ENCODE measurements at regions not wholly inside any gene's neighbourhood (a gene's known extent, or its start where the extent isn't known, plus 50 kb on each side); places are given as distances from the start of the nearest gene placed in this dataset.

DNA sequence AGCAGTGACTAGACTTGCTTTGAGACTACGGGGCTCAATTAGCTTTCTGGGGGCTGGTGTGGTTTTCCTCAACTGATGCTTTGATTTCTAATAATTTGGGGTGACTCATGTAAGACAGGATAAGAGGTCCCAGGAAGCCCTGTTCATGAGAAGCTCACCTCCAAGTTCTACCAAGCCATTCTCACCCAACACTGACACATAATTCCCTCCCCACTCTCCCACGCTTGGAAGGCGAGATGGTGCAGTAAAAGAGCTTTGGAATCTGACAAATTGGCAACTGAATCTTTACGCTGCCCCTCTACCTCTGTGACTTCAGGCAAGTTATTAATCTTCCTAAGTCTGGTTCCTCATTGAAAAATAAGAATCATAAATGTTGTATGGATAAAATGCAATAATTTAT, 299.1 kb upstream of the DUSP10 start:
- no peak for DNase-seq (ENCODE audit: low read depth in 2 of 2)

DNA sequence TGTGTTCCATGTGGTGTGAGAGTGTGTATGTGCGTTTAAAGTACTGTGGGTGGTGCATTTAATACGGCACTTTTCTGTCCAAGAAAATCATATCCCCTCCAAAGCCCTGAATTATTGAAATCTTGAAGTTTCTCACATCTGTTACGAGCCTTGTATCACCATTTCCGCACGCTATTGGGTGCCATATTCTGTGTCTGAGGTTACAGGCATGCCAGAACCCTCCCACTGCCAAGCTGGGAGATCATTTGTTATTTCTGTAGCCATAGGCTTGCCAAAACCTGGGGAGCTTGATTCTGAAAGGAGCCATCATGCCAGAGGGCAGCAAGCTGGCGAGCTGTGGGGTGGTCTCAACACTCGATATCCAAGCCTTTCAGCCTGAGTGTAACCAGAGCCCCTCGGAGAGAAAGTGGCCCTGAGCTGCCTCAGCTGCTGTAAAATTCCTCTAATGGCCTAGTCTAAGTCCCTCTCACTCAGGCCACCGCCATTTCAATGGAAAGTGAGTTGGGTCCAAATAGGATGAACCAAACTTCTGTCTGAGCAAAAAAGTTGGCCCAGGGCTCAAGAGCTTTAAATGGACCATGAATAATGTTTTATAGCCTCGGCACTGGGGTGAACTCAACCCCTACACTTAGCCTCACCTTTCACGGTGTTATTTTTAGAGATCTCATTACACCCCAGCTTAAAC, 298.4 kb upstream of the DUSP10 start:
- DNase-seq (ENCODE audit: low read depth in 2 of 2), result no peak

DNA sequence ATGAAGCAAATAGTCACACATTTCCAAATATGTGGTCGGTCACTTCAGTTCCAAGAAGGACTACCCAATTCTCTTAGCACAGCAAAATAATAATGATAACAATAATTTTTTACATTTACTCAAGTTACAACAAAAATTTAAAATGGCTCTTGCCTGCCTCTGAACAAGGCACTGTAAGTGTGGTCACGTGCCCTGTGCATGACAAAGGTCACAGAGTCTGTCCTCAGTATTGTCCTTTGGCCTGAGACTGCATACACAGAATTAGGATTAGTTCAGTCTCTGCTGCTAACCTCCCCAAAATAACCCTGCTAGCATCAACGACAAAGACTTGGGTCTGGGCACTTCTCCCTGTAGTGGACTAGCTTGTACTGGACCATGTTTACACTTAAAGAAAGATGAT, 297.1 kb upstream of the DUSP10 start:
- no peak for DNase-seq (ENCODE audit: low read depth in 2 of 2)

DNA sequence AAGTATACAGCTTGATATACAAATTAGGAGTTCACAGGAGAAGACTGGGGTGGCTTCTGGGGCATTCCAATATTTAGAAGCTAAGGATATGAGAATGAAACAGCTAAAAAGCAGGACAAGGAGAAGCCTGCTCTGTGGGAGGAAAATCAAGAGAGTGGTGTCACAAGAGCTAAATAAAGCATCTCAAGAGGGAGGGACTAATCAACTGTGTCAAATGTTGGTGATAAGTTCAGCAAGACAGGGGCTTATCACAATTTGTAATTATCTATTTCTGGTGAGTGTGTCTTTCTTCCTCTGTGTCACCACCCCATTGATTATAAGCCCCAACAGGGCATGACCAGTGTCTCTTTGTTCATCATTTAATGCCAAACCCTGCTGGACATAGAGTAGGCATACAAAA, 295.8 kb upstream of the DUSP10 start:
- no peak for DNase-seq (ENCODE audit: low read depth in 2 of 2)

DNA sequence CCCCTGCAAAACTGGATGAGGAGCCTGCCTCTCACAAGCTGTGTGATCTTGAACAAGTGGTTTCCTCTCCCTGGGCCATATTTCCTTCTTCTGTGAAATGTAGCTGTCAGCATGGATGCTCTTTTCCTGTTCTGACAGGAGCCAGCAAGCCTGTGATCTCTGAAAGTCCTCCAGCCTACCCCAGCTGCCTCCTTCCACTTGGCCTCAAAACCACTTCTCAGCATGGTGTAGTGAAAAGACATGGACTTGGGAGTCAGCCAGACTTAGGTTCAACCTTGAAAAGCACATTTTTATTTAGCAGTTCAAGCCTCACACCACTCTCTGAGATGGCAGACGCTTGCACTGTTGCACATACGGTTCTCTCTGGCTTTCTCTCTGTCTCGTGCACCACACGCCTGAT, 292.9 kb upstream of the DUSP10 start:
- DNase-seq (ENCODE audit: low read depth in 2 of 2), result no peak

DNA sequence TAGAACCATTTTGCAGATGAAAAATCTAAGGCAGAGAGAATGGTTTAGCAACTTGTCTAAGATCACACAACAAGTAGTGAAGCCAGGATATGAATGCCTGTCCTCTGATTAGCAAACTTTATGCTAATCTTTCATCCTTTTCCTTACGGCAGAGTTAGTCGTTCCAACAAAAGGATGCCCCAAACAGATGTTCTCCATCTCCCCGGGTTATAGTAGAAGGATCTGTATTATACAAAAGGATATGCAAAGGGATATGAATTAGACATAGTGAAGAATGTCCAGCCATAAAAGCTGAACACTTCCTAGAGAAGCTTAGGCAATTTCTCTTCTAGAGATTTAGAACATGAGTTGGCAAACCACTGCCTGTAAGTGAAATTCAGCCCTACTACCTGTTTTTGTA, 291.6 kb upstream of the DUSP10 start:
- no peak for DNase-seq (ENCODE audit: low read depth in 2 of 2)

DNA sequence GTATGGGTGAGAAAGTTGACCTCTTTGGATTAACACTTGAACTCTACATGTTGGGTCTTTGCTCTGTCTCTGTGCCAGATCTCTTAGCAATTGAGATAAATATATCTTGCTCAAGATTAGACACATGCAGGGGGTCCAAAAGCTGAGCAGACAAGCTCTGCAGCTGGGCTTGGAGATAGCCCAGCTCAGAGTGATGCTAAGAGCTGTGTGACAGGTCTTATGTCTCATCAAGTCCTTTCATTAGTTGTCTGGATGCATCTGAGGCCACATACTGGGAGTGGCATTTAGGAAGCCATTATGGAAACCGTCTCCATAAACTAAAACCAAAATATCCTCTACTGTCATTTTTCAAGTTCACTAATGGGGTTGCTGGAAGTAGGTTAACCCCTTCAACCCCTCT, 289.4 kb upstream of the DUSP10 start:
- no peak for DNase-seq (ENCODE audit: low read depth in 2 of 2)

DNA sequence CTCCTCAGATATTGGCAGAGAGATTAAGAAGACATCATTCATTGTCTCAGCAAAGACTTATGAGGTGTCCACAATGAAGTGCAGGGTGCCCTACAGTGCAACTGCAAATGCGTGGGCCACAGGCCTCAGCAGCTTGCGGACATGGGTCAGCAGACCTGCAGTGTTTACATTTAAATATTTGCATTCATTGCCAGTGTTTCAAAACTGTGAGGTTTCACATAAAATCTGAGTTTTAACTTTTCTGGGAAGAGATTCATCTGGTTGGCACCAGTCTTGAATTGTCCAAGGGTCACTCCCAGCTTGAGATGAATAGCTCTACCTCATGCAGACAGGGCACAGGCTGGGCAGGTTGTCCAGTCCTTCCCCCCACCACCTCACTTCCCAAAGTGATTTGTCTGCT, 286.8 kb upstream of the DUSP10 start:
- DNase-seq (ENCODE audit: low read depth in 2 of 2), result no peak

DNA sequence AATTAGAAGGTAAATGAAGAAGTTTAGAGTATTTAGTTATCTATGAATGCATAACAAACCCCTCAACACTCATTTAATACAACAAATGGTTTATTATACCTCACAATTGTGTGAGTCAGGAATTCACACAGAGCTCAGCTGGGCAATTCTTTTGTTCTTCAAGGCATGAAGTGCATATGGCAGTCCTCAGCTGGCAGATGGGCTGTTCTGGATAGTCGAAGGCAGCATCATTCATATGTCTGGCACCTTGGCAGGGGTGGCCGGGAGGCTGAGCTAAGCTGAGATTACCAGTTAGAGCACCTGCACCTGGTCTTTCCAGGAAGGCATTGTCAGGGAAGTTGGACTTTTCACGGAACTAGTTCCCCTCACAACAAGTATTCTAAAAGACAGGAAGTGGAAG, 286.2 kb upstream of the DUSP10 start:
- DNase-seq (ENCODE audit: low read depth in 2 of 2), result no peak

DNA sequence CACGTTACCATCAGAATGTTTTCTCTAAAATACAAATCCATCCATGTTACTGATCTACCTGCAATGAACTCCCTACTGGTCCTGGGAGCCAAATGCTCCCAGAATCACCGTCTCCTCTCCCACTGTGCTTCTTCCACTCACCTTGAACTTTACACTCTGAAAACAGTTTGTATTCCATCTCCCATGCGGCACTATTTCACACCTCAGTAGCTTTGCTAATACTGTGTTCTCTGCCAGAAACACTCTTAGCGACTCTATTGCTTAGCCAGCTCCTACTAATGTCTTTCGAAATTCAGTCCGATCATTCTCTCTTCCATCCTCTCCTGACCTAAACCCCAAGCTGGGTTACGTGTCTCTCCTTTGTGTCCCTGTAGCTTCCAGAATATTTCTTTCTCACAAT, 284.4 kb upstream of the DUSP10 start:
- DNase-seq (ENCODE audit: low read depth in 2 of 2), result no peak

DNA sequence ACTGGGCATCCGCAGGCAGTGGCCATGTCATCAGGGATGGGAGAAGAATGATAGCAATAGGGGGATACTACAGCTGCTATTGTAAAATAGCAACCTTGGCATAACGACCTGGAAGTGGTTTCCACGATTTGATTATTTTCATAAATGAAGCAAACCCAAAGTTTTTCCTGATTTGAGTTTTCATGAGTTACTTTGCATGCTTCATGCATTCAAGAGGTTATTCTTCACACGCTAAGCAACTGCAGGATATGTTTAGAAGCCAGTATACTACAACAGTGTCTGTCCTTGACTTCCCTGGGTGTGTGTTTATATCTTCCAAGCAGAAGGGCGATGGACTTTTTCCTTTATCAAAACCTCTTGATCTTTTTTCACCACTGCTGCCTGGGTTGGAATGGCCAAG, 281.1 kb upstream of the DUSP10 start:
- DNase-seq (ENCODE audit: low read depth in 2 of 2), result no peak

DNA sequence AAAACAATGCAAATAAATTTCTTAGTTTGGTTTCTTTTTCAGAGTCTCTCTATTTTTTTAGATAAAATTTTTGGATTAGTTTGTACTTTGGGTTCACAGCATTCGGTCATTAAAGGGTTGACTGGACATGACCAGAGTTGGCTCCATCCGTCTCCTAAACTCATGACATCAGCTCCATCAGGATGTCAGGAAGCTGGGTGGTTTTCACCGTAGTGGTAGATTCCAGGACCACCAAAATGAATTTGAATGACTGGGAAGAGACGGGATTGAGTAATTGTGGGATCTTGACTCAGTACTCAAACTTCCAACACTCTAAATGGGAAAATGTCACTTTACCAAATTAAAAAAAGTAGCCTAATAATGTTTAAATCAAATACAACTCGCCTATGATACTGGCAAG, 279.2 kb upstream of the DUSP10 start:
- DNase-seq (ENCODE audit: low read depth in 2 of 2), result no peak

DNA sequence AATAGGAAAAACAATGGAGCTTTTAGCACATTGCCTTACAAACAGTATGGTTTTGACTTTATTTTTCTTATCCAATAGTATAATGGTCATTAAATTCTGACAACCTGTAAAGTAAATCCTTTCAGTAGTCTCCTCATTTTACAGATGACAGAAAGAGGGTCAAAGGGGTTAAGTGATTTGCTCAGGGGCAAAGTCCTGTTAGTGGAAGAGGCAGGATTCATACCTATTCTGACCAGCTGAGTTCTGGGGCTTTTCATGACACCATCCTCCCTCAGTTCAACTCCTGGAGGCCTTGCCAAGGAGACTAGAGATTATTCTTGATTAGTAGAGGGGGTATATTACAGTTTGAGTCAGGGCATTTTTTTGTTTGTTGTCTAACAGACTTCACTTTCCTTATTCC, 278.7 kb upstream of the DUSP10 start:
- no peak for DNase-seq (ENCODE audit: low read depth in 2 of 2)

DNA sequence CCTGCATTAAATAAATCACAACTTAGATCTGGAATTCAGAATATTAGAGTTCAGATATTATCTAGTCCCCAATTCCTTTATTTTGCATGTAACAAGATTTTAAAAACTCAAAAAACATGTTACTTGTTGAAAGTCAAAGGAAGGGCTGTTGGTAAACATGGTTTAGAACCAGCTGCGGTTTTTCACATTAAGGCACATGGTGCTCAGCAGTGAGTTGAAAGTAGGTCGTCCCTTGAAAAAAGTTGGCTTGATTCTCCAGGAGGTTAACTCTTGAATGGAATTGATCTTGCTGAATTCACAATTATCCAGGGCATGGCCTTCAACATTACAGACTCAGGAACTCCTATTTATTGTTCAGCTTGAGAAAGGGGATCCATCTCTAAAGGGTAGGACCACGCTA, 277.1 kb upstream of the DUSP10 start:
- DNase-seq (ENCODE audit: low read depth in 2 of 2), result no peak

DNA sequence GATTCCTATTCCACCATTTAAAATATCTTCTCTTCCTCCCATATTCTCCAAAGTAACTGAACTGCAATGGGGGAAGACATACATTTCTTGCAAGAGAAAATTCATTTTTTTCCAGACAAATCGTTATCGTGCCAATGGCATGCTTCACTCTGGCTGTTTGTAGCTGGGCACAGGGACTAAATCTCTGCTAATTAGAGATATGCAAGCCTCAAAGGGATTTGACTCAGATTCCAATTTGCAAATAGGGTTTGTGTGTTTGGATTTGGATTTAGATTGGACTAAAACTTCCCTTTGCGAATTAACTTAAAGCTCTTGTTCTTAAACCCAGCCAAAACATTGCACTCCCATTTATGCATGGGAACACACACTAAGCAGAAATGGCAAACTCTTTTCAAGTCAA, 276.2 kb upstream of the DUSP10 start:
- DNase-seq (ENCODE audit: low read depth in 2 of 2), result no peak

DNA sequence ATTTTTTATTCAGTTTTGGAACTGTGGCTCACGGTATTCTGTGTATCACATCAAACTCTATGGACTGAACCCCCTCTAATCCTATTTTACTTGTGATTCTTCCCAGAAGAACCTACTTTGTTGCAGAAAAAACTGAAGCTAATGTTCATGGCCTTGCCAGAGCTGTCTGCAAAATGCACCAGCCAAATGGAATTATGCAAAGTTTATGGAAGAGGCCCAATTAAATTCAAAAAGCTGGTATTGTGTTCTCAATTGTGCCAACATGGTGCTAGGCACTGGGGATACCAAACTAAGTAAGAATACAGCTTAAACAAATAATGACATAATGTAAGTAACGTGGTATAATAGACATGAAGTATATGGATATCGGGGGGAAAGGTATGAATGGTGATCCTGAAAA, 273.8 kb upstream of the DUSP10 start:
- DNase-seq (ENCODE audit: low read depth in 2 of 2), result no peak

DNA sequence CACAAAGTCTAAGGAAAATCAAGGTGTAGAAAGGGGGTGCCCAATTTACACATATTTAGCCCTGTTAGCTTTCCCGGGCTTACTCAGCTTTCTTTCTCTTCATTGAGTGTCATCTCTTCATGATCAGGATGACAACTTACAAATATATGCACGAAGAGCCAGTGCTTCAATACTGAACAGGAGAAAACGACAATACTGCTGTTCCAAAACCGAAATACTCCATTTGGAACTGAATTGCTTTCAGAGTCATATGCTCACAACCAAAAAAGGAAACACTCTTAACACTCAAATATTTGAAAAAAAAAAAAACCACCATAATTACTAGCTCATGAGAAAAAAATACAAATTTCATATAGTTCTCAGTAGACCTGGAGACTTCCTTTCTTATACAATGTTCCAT, 272.1 kb upstream of the DUSP10 start:
- DNase-seq (ENCODE audit: low read depth in 2 of 2), result no peak

DNA sequence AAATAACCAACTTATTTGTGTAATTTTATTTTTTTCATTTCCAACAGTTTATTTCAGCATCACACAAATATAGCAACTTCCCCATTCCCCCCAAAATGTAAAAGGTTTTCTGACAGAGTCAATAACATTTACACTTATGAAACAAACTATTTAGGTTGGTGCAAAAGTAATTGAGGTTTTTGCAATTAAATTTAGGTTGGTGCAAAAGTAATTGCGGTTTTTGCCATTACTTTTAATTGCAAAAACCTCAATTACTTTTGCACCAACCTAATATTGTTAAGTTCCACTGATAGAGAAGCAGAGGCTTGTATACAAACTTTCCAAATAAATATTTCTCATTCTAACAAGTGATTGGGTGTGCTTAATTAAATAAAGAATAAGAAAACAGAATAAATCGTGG, 270.9 kb upstream of the DUSP10 start:
- DNase-seq (ENCODE audit: low read depth in 2 of 2), result no peak

DNA sequence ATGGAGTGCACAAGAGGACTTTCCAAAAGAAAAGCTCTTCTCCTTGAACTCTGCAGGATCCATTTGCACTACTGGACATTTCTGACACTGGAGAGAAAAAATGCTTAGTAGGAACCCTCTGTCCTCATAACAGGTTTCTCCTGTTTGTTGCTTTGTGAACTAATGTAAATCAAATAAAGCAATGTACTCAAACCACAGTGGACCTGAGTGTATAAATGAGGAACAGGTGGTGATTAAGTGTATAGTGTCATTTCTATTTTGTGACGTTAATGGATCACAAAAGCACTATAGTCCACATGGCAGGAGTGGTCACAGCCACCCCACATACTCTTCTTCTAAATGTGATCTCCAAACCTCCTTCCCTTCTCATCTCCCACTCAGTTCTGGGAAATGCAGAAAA, 268.4 kb upstream of the DUSP10 start:
- DNase-seq (ENCODE audit: low read depth in 2 of 2), result no peak

DNA sequence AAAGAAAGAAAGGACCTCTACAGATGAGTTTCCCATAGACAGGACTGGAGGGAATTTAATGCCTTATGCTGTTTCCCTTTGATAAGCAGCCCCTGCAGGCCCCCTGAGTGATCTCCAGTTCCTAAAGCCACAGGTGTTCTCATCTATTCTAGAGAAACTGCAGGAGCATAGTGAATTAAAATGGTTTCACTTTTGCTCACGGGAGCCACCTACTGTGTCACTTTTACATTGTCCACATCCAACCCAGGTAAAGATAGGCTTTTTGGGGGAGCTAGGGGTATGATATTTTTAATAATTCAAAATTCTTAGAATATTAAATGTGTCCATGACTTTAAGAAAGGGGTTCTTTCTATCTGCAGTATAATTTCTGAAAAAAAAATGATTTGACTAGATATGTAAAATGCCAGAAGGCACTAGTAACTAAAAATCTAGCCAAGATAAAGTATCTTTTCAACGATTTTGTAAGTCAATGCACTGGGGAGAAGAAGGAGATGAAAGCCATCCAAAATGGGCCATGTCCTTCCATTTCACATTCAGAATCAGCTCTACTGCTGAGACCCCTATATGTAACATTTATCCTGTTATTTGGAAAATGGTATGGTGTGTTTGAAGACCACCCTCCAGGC, 267.3 kb upstream of the DUSP10 start:
- no peak for DNase-seq (ENCODE audit: low read depth in 2 of 2)

DNA sequence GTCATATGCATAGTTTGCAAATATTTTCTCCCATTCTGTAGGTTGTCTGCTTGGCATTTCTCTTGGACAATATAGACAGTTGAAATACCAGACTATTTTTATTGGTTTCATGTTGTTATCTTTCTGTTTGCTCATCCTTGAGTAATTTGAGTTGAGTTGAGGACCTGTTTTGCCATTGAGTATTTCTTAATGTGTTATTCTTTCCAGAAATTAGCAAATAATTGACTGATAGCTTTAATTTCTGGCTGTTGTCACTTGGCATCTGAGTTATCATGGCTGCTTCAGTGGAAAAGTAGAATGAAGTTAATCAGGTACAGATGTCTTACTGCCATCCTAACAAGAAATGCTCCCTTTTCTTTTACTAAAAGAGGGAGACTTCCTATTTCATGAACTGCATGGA, 264.8 kb upstream of the DUSP10 start:
- DNase-seq (ENCODE audit: low read depth in 2 of 2), result no peak

DNA sequence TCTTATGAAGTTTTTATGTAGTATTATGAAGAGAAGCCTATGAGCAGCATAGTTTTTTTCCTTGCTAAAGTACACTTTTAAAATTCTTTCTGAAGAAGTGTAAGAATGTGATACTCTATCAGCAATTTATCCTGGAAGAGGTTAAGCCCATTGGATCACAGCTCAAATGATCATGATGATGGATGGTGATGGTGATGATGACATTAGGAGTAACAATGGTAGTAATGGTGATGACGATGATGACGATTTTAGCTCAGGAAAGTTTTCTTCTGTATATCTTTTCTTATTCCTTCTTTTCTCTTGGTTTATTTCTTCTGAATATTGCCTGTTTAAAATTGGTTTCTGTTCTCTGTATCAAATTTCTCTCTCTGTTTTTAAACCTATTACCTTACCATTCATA, 262.9 kb upstream of the DUSP10 start:
- no peak for DNase-seq (ENCODE audit: low read depth in 2 of 2)

DNA sequence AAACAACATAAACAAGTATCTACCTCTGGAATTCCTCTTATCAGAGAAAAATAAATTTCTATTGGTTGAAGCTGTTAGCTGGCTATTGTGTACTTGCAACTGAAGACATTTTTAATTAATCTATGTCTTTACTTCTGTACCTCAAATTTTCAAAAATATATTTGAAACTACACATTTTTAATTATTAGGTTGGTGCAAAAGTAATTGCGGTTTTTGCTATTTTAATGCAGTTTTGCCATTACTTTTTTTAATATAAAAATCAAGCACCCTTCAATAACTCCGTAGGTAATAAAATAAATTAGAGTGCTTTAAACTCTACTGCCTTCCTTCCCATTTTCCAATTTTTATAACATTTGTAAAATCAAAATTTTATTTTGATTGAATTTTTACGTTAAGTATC, 262.1 kb upstream of the DUSP10 start:
- no peak for DNase-seq (ENCODE audit: low read depth in 2 of 2)

DNA sequence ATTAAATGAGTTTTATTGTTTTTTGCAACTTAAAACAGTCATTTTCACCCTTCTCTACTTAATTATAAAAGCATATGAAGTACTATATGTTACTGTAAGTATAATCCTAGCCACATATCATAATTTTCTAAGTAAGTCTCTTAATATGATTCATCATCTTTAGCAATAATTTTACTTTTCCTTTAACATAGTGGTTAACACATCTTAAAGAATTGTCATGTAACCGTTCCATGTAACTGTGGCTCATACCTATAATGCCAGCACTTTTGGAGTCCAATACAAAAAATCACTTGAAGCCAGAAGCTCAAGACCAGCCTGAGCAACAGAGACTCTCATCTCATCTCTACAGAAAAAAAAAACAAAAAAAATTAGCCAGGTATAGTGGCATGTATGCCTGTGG, 260.6 kb upstream of the DUSP10 start:
- DNase-seq (ENCODE audit: low read depth in 2 of 2), result no peak

Data from stimulated activated CD4-positive, alpha-beta T cell treated with anti-CD3 and anti-CD28 coated beads, Interleukin-4, amount 100 ng/mL, for 48 hours (primary cell).